Activated CD8-positive, alpha-beta memory T cell treated with anti-CD3 and anti-CD28 coated beads, Interleukin-2, amount 10 ng/mL, durations not matched to agents 7 days and 5 days (primary cell): ENCODE measurements at regions not wholly inside any gene's neighbourhood (a gene's known extent, or its start where the extent isn't known, plus 50 kb on each side); places are given as distances from the start of the nearest gene placed in this dataset.

Source experiments
- ATAC-seq: fragments of 150-1000 bp; cut with Tn5 transposase; one replicate; pipeline ENCODE4 v1.10.0; 2021; ENCODE audit warnings: moderate library complexity
- CTCF ChIA-PET: fragments of 350-600 bp; sonication (Branson Sonifier 250); formaldehyde crosslinking; loops from one replicate; lab custom pipeline; 2021; ENCODE audit warnings: antibody characterized with exemption; lab: Charles Lee
- DNase-seq: peaks from one replicate; pipeline ENCODE4 v3.0.0-alpha.2; 2020
- H3K27ac Mint-ChIP-seq: one replicate; pipeline ENCODE4 v1.8.0; 2021; ENCODE audit warnings: mild to moderate bottlenecking, mixed read lengths
- H3K27me3 Mint-ChIP-seq: one replicate; pipeline ENCODE4 v1.8.0; 2021; ENCODE audit warnings: mixed read lengths
- H3K36me3 Mint-ChIP-seq: one replicate; pipeline ENCODE4 v1.8.0; 2021; ENCODE audit warnings: mild to moderate bottlenecking, mixed read lengths
- H3K4me1 Mint-ChIP-seq: one replicate; pipeline ENCODE4 v1.8.0; 2021; ENCODE audit warnings: mixed read lengths
- H3K4me3 Mint-ChIP-seq: one replicate; pipeline ENCODE4 v1.8.0; 2021; ENCODE audit warnings: mild to moderate bottlenecking, moderate library complexity, mixed read lengths
- H3K9me3 Mint-ChIP-seq: one replicate; pipeline ENCODE4 v1.8.0; 2022; ENCODE audit warnings: low read depth, mixed read lengths

DNA sequence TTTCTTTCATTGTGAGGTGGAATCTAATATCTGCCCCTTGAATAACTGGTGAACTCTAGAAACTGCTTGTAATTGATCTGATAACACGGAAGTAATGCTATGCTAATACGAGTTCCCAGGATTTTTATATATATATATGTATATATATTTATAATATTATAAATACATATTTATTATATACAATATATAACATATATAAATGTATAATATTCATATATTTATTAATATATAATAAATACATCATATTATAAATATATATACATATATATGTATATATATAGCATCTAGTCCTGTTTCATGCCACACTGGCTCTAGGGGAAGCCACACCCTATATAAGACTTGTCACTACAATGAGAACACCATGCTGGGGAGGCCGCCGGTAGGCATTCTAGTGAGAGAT is 156.7 kb upstream of the CDH19 start:
- CTCF ChIA-PET, result no interaction called here
- Mint-ChIP-seq H3K4me1 (no peaks in the 10 kb centered on the region), H3K27me3 (no peaks in the 10 kb centered on the region), H3K4me3 (no peak overlapping the region), H3K27ac (no peak overlapping the region), H3K36me3 (no peaks in the 10 kb centered on the region), H3K9me3 (no peaks in the 10 kb centered on the region)
- ATAC-seq (no peak), DNase-seq (no peak)

- no peaks in the 10 kb centered on the region for H3K36me3 Mint-ChIP-seq
- DNase-seq (no peak), ATAC-seq (no peak)
- CTCF ChIA-PET, result no interaction called here
- no peak overlapping the region for H3K27ac Mint-ChIP-seq
- no peaks in the 10 kb centered on the region for H3K4me1 Mint-ChIP-seq
- no peaks in the 10 kb centered on the region for H3K27me3 Mint-ChIP-seq
- no peaks in the 10 kb centered on the region for H3K9me3 Mint-ChIP-seq
- H3K4me3 Mint-ChIP-seq, result no peak overlapping the region
Observed at GRCh38 chr18:66759050-66759828, 155.3 kb upstream of the CDH19 start.

DNA sequence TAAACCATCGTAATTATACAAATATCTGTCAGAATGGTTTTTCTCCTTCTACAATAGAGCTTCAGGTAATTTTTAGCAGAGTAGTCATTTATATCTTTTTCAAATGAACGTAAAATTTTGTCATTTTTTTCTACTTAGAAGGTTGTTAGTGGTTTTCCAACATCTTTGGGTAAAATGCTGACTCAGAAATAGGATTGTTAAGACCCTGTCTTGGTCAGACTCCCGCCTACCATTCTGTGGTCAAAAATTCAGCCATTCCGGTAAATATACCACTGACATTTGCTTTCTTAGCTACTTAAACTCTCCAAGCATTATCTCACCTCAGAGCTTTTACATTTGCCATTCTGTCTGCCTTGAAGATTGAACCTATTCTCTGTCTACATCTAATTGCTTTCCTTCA is 154.1 kb upstream of the CDH19 start:
- Mint-ChIP-seq H3K9me3 (peaks cover 2% of the 10 kb centered on the region), H3K4me1 (no peaks in the 10 kb centered on the region), H3K27ac (no peak overlapping the region), H3K36me3 (no peaks in the 10 kb centered on the region), H3K27me3 (no peaks in the 10 kb centered on the region), H3K4me3 (no peak overlapping the region)
- CTCF ChIA-PET, result no interaction called here
- no peak for DNase-seq
- no peak for ATAC-seq

DNA sequence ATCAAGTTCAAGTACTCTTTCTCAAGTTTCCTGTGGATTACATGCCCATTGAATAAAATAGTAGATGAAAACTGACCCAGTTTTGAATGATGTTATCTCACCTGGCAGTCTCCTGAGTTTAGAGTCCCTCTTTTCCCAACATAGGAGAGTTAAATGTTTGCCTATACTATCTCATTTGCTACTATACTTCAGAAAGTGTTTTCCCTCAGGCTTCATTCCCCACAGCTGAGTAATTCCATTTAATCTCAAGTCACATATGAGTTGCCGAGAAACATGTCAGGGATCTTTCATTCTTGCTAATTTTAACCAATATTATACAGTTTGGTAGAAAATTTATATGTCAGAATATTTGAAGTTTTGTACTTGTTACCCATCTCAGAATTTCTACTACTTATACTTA is 150.4 kb upstream of the CDH19 start:
- H3K9me3 Mint-ChIP-seq, result peaks cover 2% of the 10 kb centered on the region
- no peaks in the 10 kb centered on the region for H3K27me3 Mint-ChIP-seq
- ATAC-seq (no peak), DNase-seq (no peak)
- no peak overlapping the region for H3K4me3 Mint-ChIP-seq
- no peak overlapping the region for H3K27ac Mint-ChIP-seq
- CTCF ChIA-PET, result no interaction called here
- no peaks in the 10 kb centered on the region for H3K36me3 Mint-ChIP-seq
- no peaks in the 10 kb centered on the region for H3K4me1 Mint-ChIP-seq

DNA sequence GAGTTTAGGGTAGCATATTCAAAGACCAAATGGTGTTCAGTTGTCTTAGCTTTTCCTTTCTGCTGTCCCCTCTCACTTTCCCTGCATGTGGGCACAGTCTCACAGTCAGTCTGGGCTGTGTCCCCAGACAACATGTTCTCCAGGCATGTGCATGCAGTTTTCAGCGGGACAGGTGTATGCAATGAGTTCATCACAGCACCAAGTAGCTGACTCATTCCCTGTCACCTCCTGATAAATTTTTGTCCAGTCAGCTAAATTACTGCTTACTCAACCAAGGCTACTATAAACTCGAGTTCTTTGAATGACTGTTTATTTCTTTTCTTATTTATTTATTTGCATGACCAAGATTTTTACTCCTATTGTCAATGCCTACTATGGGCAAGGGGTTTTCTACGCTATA is 148.8 kb upstream of the CDH19 start:
- Mint-ChIP-seq H3K4me1 (no peaks in the 10 kb centered on the region), H3K36me3 (no peaks in the 10 kb centered on the region), H3K9me3 (peaks cover 2% of the 10 kb centered on the region), H3K27ac (no peak overlapping the region), H3K4me3 (no peak overlapping the region), H3K27me3 (no peaks in the 10 kb centered on the region)
- DNase-seq (no peak), ATAC-seq (no peak)
- CTCF ChIA-PET, result no interaction called here

- CTCF ChIA-PET, result no interaction called here
- H3K4me1 Mint-ChIP-seq, result no peaks in the 10 kb centered on the region
- H3K9me3 Mint-ChIP-seq, result peaks cover 2% of the 10 kb centered on the region
- no peak overlapping the region for H3K4me3 Mint-ChIP-seq
- H3K27me3 Mint-ChIP-seq, result no peaks in the 10 kb centered on the region
- ATAC-seq (no peak), DNase-seq (no peak)
- H3K27ac Mint-ChIP-seq, result no peak overlapping the region
- no peaks in the 10 kb centered on the region for H3K36me3 Mint-ChIP-seq
Observed at GRCh38 chr18:66749481-66750035, 145.7 kb upstream of the CDH19 start.

GRCh38 chr18:66749030-66749429 is 145.1 kb upstream of the CDH19 start:
- Mint-ChIP-seq H3K4me3 (no peak overlapping the region), H3K4me1 (no peaks in the 10 kb centered on the region), H3K36me3 (no peaks in the 10 kb centered on the region), H3K27me3 (no peaks in the 10 kb centered on the region), H3K9me3 (peaks cover 2% of the 10 kb centered on the region), H3K27ac (no peak overlapping the region)
- no peak for ATAC-seq
- CTCF ChIA-PET, result no interaction called here
- DNase-seq, result no peak

DNA sequence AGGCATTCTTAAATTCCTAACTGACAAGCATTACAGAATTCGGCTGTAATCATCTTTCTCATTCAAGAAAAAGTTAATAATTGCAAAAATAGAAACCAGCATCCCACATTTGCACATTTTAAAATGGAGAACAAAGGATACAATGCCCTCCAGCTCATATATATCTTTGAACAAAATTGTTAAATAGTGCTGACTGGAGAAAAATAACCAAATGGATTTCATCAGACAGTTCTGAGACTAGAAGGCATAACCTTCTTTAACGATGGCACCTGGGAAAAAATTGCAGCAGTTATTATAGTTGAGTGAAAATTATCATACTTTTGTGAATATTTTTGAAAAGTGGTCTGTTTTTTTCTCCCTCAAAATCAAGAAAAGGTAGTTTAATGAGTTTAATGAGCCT is 138.9 kb upstream of the CDH19 start:
- Mint-ChIP-seq H3K36me3 (no peaks in the 10 kb centered on the region), H3K27ac (no peak overlapping the region), H3K9me3 (peaks cover 9% of the 10 kb centered on the region), H3K4me3 (no peak overlapping the region), H3K27me3 (no peaks in the 10 kb centered on the region), H3K4me1 (no peaks in the 10 kb centered on the region)
- ATAC-seq, result no peak
- CTCF ChIA-PET, result no interaction called here
- DNase-seq, result no peak

DNA sequence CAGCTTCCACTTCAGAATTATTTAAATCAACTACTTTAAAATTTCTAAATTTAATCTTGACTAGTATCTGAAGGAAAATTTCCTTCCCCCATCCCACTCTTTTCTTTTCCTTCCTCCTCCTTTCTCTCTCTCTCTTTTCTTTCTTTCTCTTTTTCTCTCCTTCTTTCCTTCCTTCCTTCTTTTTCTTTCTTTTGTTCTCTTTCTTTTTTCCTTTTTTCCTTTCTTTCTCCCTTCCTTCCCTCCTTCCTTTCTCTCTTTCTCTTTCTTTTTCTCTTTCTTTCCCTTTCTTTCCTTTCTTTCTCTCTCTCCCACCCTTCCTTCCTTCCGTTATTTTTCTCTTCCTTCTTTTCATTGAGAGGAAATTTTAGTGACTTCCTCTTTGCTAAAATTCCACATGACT is 132.0 kb upstream of the CDH19 start:
- Mint-ChIP-seq H3K27me3 (no peaks in the 10 kb centered on the region), H3K27ac (no peak overlapping the region), H3K36me3 (no peaks in the 10 kb centered on the region), H3K4me1 (no peaks in the 10 kb centered on the region), H3K9me3 (peaks cover 4% of the 10 kb centered on the region), H3K4me3 (no peak overlapping the region)
- CTCF ChIA-PET, result no interaction called here
- DNase-seq (no peak), ATAC-seq (no peak)

DNA sequence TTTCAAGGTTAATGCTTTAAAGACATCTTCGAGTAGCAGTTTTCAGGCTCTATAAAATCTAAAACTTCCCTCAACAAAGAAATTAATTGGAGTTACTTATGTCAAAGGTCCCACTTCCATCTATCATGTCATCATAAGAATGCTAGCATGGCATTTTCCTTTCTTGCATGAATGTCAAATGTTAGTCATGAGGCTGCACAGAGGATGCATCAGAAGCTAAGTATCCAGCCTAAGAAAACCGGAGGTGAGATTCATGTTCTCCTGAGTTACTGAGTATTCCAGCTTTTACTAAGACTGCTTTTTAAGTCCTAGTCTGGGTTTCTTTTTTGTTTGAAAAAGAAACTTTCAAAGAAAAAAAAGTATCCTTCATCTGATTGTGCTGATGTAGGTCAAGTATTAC is 130.6 kb upstream of the CDH19 start:
- H3K4me1 Mint-ChIP-seq, result no peaks in the 10 kb centered on the region
- H3K9me3 Mint-ChIP-seq, result peaks cover 4% of the 10 kb centered on the region

DNA sequence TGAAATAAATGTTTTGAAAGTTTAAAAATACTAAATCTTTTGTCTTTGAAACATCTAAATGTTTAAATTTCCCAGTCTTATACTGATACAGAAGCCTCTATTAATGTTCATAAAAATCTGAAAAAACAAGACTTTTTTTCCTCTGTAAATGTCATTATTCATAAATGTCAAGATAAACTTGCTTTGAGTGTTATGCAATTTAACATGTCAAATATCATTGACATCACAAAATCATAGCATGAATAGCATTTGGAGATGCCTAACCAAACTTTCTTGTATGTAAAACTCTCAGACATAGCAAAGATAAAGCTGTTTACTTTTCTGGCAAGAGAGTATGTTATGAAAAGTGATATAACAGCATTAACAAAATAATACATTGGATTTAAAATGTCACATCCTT is 128.0 kb upstream of the CDH19 start:
- Mint-ChIP-seq H3K4me3 (no peak overlapping the region), H3K27me3 (no peaks in the 10 kb centered on the region), H3K27ac (no peak overlapping the region), H3K4me1 (no peaks in the 10 kb centered on the region), H3K9me3 (peaks cover 4% of the 10 kb centered on the region), H3K36me3 (no peaks in the 10 kb centered on the region)
- CTCF ChIA-PET, result no interaction called here
- DNase-seq (no peak), ATAC-seq (no peak)

More for the DNA sequence above, 130.6 kb upstream of the CDH19 start:
- CTCF ChIA-PET, result no interaction called here
- DNase-seq (no peak), ATAC-seq (no peak)
- Mint-ChIP-seq H3K27ac (no peak overlapping the region), H3K27me3 (no peaks in the 10 kb centered on the region), H3K4me3 (no peak overlapping the region), H3K36me3 (no peaks in the 10 kb centered on the region)

DNA sequence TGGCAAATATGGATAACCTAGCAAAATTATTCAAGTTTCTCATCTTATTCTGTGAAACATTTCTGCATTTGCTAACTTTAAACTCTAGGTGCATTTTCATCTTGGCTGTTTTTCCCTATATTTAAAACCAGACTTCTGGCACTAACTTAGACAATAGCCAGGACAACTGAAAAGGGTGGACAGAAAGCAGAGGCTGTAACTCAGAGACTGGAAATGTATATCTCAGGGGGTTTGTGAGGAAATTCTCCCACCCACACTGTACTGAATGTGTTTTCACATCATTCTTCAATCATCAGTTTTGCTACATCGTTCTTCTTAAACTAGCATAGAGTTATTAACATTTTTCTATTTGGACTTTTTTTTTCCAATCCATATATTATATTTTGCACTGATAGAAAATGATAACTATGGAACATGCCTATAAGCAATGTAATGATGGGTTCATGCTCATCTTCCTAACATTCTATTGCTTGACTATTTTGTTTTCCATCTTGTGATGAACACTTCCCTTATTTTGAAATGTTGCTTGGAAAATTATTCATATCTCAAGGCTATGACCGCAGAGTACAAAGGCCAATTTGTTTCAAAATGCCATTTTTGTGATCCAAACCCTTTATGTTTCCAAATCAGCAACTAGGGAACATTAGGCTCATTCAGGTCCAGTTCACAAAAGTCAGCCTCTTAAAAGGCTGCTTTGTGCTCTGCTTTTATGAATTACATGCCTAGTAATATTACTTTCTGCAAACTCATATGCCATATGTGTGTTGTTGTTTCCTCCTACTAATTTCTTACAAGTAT is 125.8 kb upstream of the CDH19 start:
- Mint-ChIP-seq H3K36me3 (no peaks in the 10 kb centered on the region), H3K27ac (no peak overlapping the region), H3K4me1 (no peaks in the 10 kb centered on the region), H3K9me3 (peaks cover 1% of the 10 kb centered on the region), H3K27me3 (no peaks in the 10 kb centered on the region), H3K4me3 (no peak overlapping the region)
- no peak for DNase-seq
- CTCF ChIA-PET, result no interaction called here
- ATAC-seq, result no peak

- Mint-ChIP-seq H3K4me1 (no peaks in the 10 kb centered on the region), H3K36me3 (no peaks in the 10 kb centered on the region), H3K4me3 (no peak overlapping the region), H3K9me3 (no peaks in the 10 kb centered on the region), H3K27me3 (no peaks in the 10 kb centered on the region), H3K27ac (no peak overlapping the region)
- CTCF ChIA-PET, result no interaction called here
- no peak for ATAC-seq
- DNase-seq, result no peak
Observed at GRCh38 chr18:66728951-66729350, 125.1 kb upstream of the CDH19 start.

DNA sequence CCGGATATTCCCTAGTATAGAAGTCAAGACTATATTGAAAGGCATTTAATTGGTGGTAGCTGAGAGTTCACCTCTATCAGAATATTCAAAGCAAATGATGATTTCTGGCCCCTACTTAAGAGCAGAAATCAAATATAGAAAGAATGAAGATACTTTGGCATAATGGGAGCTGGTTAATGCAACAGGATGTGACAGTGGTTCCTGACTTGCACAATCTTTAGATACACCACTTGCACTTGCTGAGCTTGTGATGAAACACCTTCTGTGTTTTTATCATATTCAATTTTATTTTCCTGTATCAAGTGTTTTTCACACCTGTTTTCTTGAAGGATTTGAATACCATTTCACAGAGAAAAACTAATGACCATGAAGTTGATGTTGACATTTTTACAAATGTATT is 124.1 kb upstream of the CDH19 start:
- H3K27ac Mint-ChIP-seq, result no peak overlapping the region
- no peaks in the 10 kb centered on the region for H3K27me3 Mint-ChIP-seq

More for the DNA sequence above, 124.1 kb upstream of the CDH19 start:
- no peak overlapping the region for H3K4me3 Mint-ChIP-seq
- no peaks in the 10 kb centered on the region for H3K36me3 Mint-ChIP-seq
- CTCF ChIA-PET, result no interaction called here
- no peaks in the 10 kb centered on the region for H3K4me1 Mint-ChIP-seq
- no peak for ATAC-seq
- no peak for DNase-seq
- H3K9me3 Mint-ChIP-seq, result no peaks in the 10 kb centered on the region
